ENCODE measurements at regions not wholly inside any gene's neighbourhood (a gene's known extent, or its start where the extent isn't known, plus 50 kb on each side); places are given as distances from the start of the nearest gene placed in this dataset.
A peak's percentile ranks its signal among the peaks of the same experiment; 100 is the strongest.

- Histone ChIP-seq H4K20me1 (ENCODE audit: insufficient read depth, low read length) (no peaks in the 10 kb centered on the region), H3K79me2 (ENCODE audit: insufficient read depth, low read length) (no peaks in the 10 kb centered on the region), H2AFZ (ENCODE audit: insufficient read depth, low read depth, low read length, poor library complexity, severe bottlenecking) (no peak overlapping the region), H3K4me2 (replicated peaks; ENCODE audit: extremely low read depth, low read length, poor library complexity, severe bottlenecking) (no peak overlapping the region), H3K4me3 (replicated peaks in 1 of 3; ENCODE audit: low read depth in 2 of 3, low read length in 3 of 3) (no peak overlapping the region), H3K36me3 (replicated peaks in 1 of 2; ENCODE audit: control insufficient read depth in 1 of 2, insufficient read depth in 2 of 2, low read length in 2 of 2) (no peaks in the 10 kb centered on the region), H3K9ac (ENCODE audit: insufficient read depth, low read length, poor library complexity, severe bottlenecking) (no peak overlapping the region), H3K27me3 (ENCODE audit: control insufficient read depth in 2 of 2, insufficient read depth in 2 of 2, low read length in 2 of 2) (peaks cover 14 to 45% of the 10 kb centered on the region in 2 donors), H3K27ac (ENCODE audit: low read depth in 1 of 2, low read length in 2 of 2) (no peak overlapping the region), H3K4me1 (ENCODE audit: control insufficient read depth in 1 of 2, insufficient read depth in 2 of 2, low read length in 2 of 2) (no peaks in the 10 kb centered on the region), H3K9me3 (replicated peaks in 1 of 2; ENCODE audit: control insufficient read depth in 1 of 2, insufficient read depth in 1 of 2, low read length in 2 of 2) (no peaks in the 10 kb centered on the region)
- Mint-ChIP-seq H3K27ac (no peak overlapping the region), H3K4me3 (no peak overlapping the region), H3K36me3 (no peaks in the 10 kb centered on the region), H3K27me3 (ENCODE audit: low read depth in 3 of 3) (peaks cover 33 to 52% (median 34%) of the 10 kb centered on the region in 3 donors), H3K9me3 (peaks cover 0 to 15% (median 7%) of the 10 kb centered on the region in 7 donors), H3K4me1 (no peaks in the 10 kb centered on the region)
- 87% methylated on average over 4 of the region's 6 CpGs for WGBS (ENCODE audit: insufficient coverage)
- DNase-seq, result no peak
- intact Hi-C loops (cut with micrococcal nuclease), result no loop called here
- TF ChIP-seq CTCF (IDR thresholded peaks at IDR 0.05), result no peak
Observed at GRCh38 chr2:239684271-239684810, 283.5 kb upstream of the HDAC4 start.

- Histone ChIP-seq H3K4me3 (replicated peaks in 1 of 3; ENCODE audit: low read depth in 2 of 3, low read length in 3 of 3) (no peak overlapping the region), H2AFZ (ENCODE audit: insufficient read depth, low read depth, low read length, poor library complexity, severe bottlenecking) (no peak overlapping the region), H3K27ac (ENCODE audit: low read depth in 1 of 2, low read length in 2 of 2) (no peak overlapping the region), H3K36me3 (replicated peaks in 1 of 2; ENCODE audit: control insufficient read depth in 1 of 2, insufficient read depth in 2 of 2, low read length in 2 of 2) (no peaks in the 10 kb centered on the region), H3K4me1 (ENCODE audit: control insufficient read depth in 1 of 2, insufficient read depth in 2 of 2, low read length in 2 of 2) (no peaks in the 10 kb centered on the region), H4K20me1 (ENCODE audit: insufficient read depth, low read length) (no peaks in the 10 kb centered on the region), H3K4me2 (replicated peaks; ENCODE audit: extremely low read depth, low read length, poor library complexity, severe bottlenecking) (no peak overlapping the region), H3K9ac (ENCODE audit: insufficient read depth, low read length, poor library complexity, severe bottlenecking) (no peak overlapping the region), H3K9me3 (replicated peaks in 1 of 2; ENCODE audit: control insufficient read depth in 1 of 2, insufficient read depth in 1 of 2, low read length in 2 of 2) (no peaks in the 10 kb centered on the region), H3K27me3 (ENCODE audit: control insufficient read depth in 2 of 2, insufficient read depth in 2 of 2, low read length in 2 of 2) (peaks cover 14 to 45% of the 10 kb centered on the region in 2 donors), H3K79me2 (ENCODE audit: insufficient read depth, low read length) (no peaks in the 10 kb centered on the region)
- H3K27me3 Mint-ChIP-seq (ENCODE audit: low read depth in 3 of 3), result peaks cover 30 to 51% (median 37%) of the 10 kb centered on the region in 3 donors
- no peak for TF ChIP-seq CTCF (IDR thresholded peaks at IDR 0.05)
- H3K4me3 Mint-ChIP-seq, result peak overlapping the region in 1 of 2 donors; percentile 13
- H3K36me3 Mint-ChIP-seq, result no peaks in the 10 kb centered on the region
- no peak for DNase-seq
- no peak overlapping the region for H3K27ac Mint-ChIP-seq
- no peaks in the 10 kb centered on the region for H3K4me1 Mint-ChIP-seq
- no CpG with 5 or more reads among the region's 2 CpGs for WGBS (ENCODE audit: insufficient coverage)
- intact Hi-C loops (cut with micrococcal nuclease), result no loop called here
- H3K9me3 Mint-ChIP-seq, result peaks cover 0 to 18% (median 7%) of the 10 kb centered on the region in 7 donors
Observed at GRCh38 chr2:239682518-239682917, 281.7 kb upstream of the HDAC4 start.
